Fibroblast of lung (primary cell): ENCODE measurements at regions not wholly inside any gene's neighbourhood (a gene's known extent, or its start where the extent isn't known, plus 50 kb on each side); places are given as distances from the start of the nearest gene placed in this dataset.
"Not testable (repeated sequence)": the region's sequence is repeated elsewhere in the genome, so short reads cannot be mapped to it uniquely, and the experiment has no call there.

Experiments
- EZH2 ChIP-seq: IDR thresholded peaks from 2 replicates; pipeline ENCODE4 v1.5.1; 2012; ENCODE audit warnings: low read length, control low read depth, mild to moderate bottlenecking; ENCODE audit errors: missing control alignments
- TF ChIP-seq, protein P1 (sequence below), 2 donors: IDR thresholded peaks in 1 of 2; conservative IDR thresholded peaks in 1 of 2; 1 replicate in 1 of 2; 2 replicates in 1 of 2; pipeline ENCODE4 v1.5.1; 2011 to 2012; ENCODE audit warnings: low read length in 2 of 2, control low read depth in 1 of 2, inconsistent platforms in 1 of 2, low read depth in 1 of 2, mild to moderate bottlenecking in 1 of 2

DNA sequence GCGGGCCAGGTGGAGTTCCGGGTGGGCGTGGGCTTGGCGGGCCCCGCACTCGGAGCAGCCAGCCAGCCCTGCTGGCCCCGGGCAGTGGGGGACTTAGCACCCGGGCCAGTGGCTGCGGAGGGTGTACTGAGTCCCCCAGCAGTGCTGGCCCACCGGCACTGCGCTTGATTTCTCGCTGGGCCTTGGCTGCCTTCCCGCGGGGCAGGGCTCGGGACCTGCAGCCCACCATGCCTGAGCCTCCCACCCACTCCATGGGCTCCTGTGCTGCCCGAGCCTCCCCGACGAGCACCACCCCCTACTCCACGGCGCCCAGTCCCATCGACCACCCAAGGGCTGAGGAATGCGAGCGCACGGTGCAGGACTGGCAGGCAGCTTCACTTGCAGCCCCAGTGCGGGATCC lies 55.3 kb upstream of the ITGB1 start:
- not testable (repeated sequence) for TF ChIP-seq EZH2
- TF ChIP-seq, protein P1, sequence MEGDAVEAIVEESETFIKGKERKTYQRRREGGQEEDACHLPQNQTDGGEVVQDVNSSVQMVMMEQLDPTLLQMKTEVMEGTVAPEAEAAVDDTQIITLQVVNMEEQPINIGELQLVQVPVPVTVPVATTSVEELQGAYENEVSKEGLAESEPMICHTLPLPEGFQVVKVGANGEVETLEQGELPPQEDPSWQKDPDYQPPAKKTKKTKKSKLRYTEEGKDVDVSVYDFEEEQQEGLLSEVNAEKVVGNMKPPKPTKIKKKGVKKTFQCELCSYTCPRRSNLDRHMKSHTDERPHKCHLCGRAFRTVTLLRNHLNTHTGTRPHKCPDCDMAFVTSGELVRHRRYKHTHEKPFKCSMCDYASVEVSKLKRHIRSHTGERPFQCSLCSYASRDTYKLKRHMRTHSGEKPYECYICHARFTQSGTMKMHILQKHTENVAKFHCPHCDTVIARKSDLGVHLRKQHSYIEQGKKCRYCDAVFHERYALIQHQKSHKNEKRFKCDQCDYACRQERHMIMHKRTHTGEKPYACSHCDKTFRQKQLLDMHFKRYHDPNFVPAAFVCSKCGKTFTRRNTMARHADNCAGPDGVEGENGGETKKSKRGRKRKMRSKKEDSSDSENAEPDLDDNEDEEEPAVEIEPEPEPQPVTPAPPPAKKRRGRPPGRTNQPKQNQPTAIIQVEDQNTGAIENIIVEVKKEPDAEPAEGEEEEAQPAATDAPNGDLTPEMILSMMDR (conservative IDR thresholded peaks at IDR 0.05 in 1 of 2, IDR thresholded peaks at IDR 0.05 in 1 of 2; ENCODE audit: low read depth in 1 of 2, low read length in 2 of 2) = not testable (repeated sequence)
